ENCODE measurements at regions not wholly inside any gene's neighbourhood (a gene's known extent, or its start where the extent isn't known, plus 50 kb on each side); places are given as distances from the start of the nearest gene placed in this dataset.

GRCh38 chr5:130995851-130996250 is 169.2 kb downstream of the HINT1 start:
- WGBS (ENCODE audit: low lambda C conversion rate, missing lambda C conversion rate): 96% methylated on average over 23 of the region's 23 CpGs
- H3K9me2 ChIP-seq (replicated peaks; ENCODE audit: insufficient read depth): no peaks in the 10 kb centered on the region
- no peaks in the 10 kb centered on the region for H3K36me3 ChIP-seq (replicated peaks; ENCODE audit: insufficient read depth, low read depth)
- H3K79me2 ChIP-seq: no peaks in the 10 kb centered on the region
- H3K4me1 ChIP-seq (ENCODE audit: insufficient read depth): peaks cover 4% of the 10 kb centered on the region
- H3K27me3 ChIP-seq: no peaks in the 10 kb centered on the region
- H2AFZ ChIP-seq: no peak overlapping the region
- no peak for TF ChIP-seq EZH2phosphoT487 (IDR thresholded peaks at IDR 0.05; ENCODE audit: low read depth, severe bottlenecking, unreplicated experiment)
- no peak for TF ChIP-seq EZH2 (IDR thresholded peaks at IDR 0.05; ENCODE audit: borderline replicate concordance)
- TF ChIP-seq CTCF (IDR thresholded peaks at IDR 0.05; ENCODE audit: poor library complexity): no peak
- H3K4me3 ChIP-seq: no peak overlapping the region
- H4K20me1 ChIP-seq (ENCODE audit: insufficient read depth, poor library complexity, severe bottlenecking): no peaks in the 10 kb centered on the region
- no peaks in the 10 kb centered on the region for H3K9me3 ChIP-seq (ENCODE audit: low read depth)
- no peak overlapping the region for H3K4me2 ChIP-seq
- no peak overlapping the region for H3K27ac ChIP-seq
- DNase-seq (ENCODE audit: low spot score): no peak

DNA sequence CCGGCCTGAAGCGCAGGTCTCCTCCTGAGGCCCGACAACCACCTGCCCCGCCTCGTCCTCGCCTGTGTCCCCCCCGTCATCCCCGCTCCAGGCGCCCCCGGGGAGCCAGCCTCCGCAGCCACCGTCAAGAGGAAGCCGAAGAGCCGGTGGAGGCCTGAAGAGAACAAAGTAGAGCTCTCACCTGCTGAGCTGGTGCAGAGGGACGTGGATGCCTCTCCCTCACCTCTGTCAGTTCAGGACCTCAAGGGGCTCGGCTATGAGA is 169.9 kb downstream of the HINT1 start:
- Histone ChIP-seq H3K79me2 (no peaks in the 10 kb centered on the region), H3K9me2 (replicated peaks; ENCODE audit: insufficient read depth) (no peaks in the 10 kb centered on the region), H3K27ac (no peak overlapping the region), H2AFZ (no peak overlapping the region), H3K36me3 (replicated peaks; ENCODE audit: insufficient read depth, low read depth) (no peaks in the 10 kb centered on the region), H3K4me2 (no peak overlapping the region), H3K4me3 (no peak overlapping the region), H3K4me1 (ENCODE audit: insufficient read depth) (peaks cover 4% of the 10 kb centered on the region), H3K27me3 (no peaks in the 10 kb centered on the region), H3K9me3 (ENCODE audit: low read depth) (no peaks in the 10 kb centered on the region), H4K20me1 (ENCODE audit: insufficient read depth, poor library complexity, severe bottlenecking) (no peaks in the 10 kb centered on the region)
- no peak for DNase-seq (ENCODE audit: low spot score)
- TF ChIP-seq EZH2phosphoT487 (IDR thresholded peaks at IDR 0.05; ENCODE audit: low read depth, severe bottlenecking, unreplicated experiment) (no peak), CTCF (IDR thresholded peaks at IDR 0.05; ENCODE audit: poor library complexity) (no peak), EZH2 (IDR thresholded peaks at IDR 0.05; ENCODE audit: borderline replicate concordance) (no peak)
- WGBS (ENCODE audit: low lambda C conversion rate, missing lambda C conversion rate): 98% methylated on average over 11 of the region's 16 CpGs

GRCh38 chr5:130994496-130995253 is 170.4 kb downstream of the HINT1 start:
- H3K9me2 ChIP-seq (replicated peaks; ENCODE audit: insufficient read depth): no peaks in the 10 kb centered on the region
- no peak overlapping the region for H2AFZ ChIP-seq
- no peak overlapping the region for H3K4me2 ChIP-seq
- no peak for DNase-seq (ENCODE audit: low spot score)
- no peak for TF ChIP-seq CTCF (IDR thresholded peaks at IDR 0.05; ENCODE audit: poor library complexity)
- no peak for TF ChIP-seq EZH2phosphoT487 (IDR thresholded peaks at IDR 0.05; ENCODE audit: low read depth, severe bottlenecking, unreplicated experiment)
- TF ChIP-seq EZH2 (IDR thresholded peaks at IDR 0.05; ENCODE audit: borderline replicate concordance): no peak
- H3K27ac ChIP-seq: no peak overlapping the region
- H3K4me3 ChIP-seq: no peak overlapping the region
- H3K27me3 ChIP-seq: no peaks in the 10 kb centered on the region
- no peaks in the 10 kb centered on the region for H3K79me2 ChIP-seq
- peaks cover 4% of the 10 kb centered on the region for H3K4me1 ChIP-seq (ENCODE audit: insufficient read depth)
- no peaks in the 10 kb centered on the region for H4K20me1 ChIP-seq (ENCODE audit: insufficient read depth, poor library complexity, severe bottlenecking)
- no peaks in the 10 kb centered on the region for H3K9me3 ChIP-seq (ENCODE audit: low read depth)
- no peaks in the 10 kb centered on the region for H3K36me3 ChIP-seq (replicated peaks; ENCODE audit: insufficient read depth, low read depth)
- 95% methylated on average over 40 of the region's 40 CpGs for WGBS (ENCODE audit: low lambda C conversion rate, missing lambda C conversion rate)

All from hepatocyte (in vitro differentiated cells).